CD14-positive monocyte (primary cell): ENCODE measurements at regions not wholly inside any gene's neighbourhood (a gene's known extent, or its start where the extent isn't known, plus 50 kb on each side); places are given as distances from the start of the nearest gene placed in this dataset.
"Not testable (repeated sequence)": the region's sequence is repeated elsewhere in the genome, so short reads cannot be mapped to it uniquely, and the experiment has no call there.

Source experiments
- DNase-seq, 3 donors: peaks; one replicate each; pipeline ENCODE4 v3.0.0-alpha.2; 2011 to 2022
- H2AFZ ChIP-seq: 2 replicates; pipeline ENCODE4 v1.6.0; 2012; ENCODE audit warnings: mild to moderate bottlenecking, low read depth, low read length, inconsistent platforms; ENCODE audit not compliant: insufficient read depth, poor library complexity, severe bottlenecking
- H3K27ac ChIP-seq, 2 donors: 1 replicate in 1 of 2; 2 replicates in 1 of 2; pipeline ENCODE4 v1.5.1; 2012 to 2013; ENCODE audit warnings: low read length in 2 of 2, control low read depth in 1 of 2, inconsistent platforms in 1 of 2, low read depth in 1 of 2, mild to moderate bottlenecking in 1 of 2
- H3K27me3 ChIP-seq, 2 donors: one replicate each; pipeline versions ENCODE4 v1.6.0 to v1.6.1; 2011 to 2013; ENCODE audit warnings: low read length in 2 of 2; ENCODE audit not compliant: control insufficient read depth in 2 of 2, insufficient read depth in 2 of 2
- H3K36me3 ChIP-seq, 2 donors: replicated peaks in 1 of 2; 1 replicate in 1 of 2; 2 replicates in 1 of 2; pipeline versions ENCODE4 v1.5.1 to v1.6.1; 2012 to 2013; ENCODE audit warnings: low read length in 2 of 2, control low read depth in 1 of 2, inconsistent platforms in 1 of 2, mild to moderate bottlenecking in 1 of 2; ENCODE audit not compliant: insufficient read depth in 2 of 2, control insufficient read depth in 1 of 2
- H3K4me1 ChIP-seq, 2 donors: 1 replicate in 1 of 2; 2 replicates in 1 of 2; pipeline versions ENCODE4 v1.5.1 to v1.6.1; 2012 to 2013; ENCODE audit warnings: low read length in 2 of 2, control low read depth in 1 of 2, inconsistent platforms in 1 of 2, mild to moderate bottlenecking in 1 of 2, moderate library complexity in 1 of 2; ENCODE audit not compliant: insufficient read depth in 2 of 2, control insufficient read depth in 1 of 2
- H3K4me2 ChIP-seq: replicated peaks from 2 replicates; pipeline ENCODE3; 2012; ENCODE audit warnings: low read length, moderate library complexity, mild to moderate bottlenecking; ENCODE audit not compliant: poor library complexity, severe bottlenecking; ENCODE audit errors: extremely low read depth
- H3K4me3 ChIP-seq, 3 experiments: fragments of 200-600 bp in 1 of 3; sonication (generic) in 1 of 3; replicated peaks in 1 of 3; 1 replicate in 2 of 3; 2 replicates in 1 of 3; pipeline ENCODE4 v1.5.1; 2011 to 2013; ENCODE audit warnings: low read length in 3 of 3, mild to moderate bottlenecking in 3 of 3, control low read depth in 2 of 3, low read depth in 2 of 3, inconsistent platforms in 1 of 3, moderate library complexity in 1 of 3
- H3K79me2 ChIP-seq: 2 replicates; pipeline ENCODE4 v1.6.0; 2012; ENCODE audit warnings: mild to moderate bottlenecking, control low read depth, inconsistent platforms, low read length, moderate library complexity; ENCODE audit not compliant: insufficient read depth
- H3K9ac ChIP-seq: 2 replicates; pipeline ENCODE4 v1.6.0; 2017; ENCODE audit warnings: low read length, mild to moderate bottlenecking; ENCODE audit not compliant: insufficient read depth, poor library complexity, severe bottlenecking
- H3K9me3 ChIP-seq, 2 donors: replicated peaks in 1 of 2; 1 replicate in 1 of 2; 2 replicates in 1 of 2; pipeline versions ENCODE4 v1.5.1 to v1.6.1; 2012 to 2013; ENCODE audit warnings: low read length in 2 of 2, control low read depth in 1 of 2; ENCODE audit not compliant: control insufficient read depth in 1 of 2, insufficient read depth in 1 of 2
- H4K20me1 ChIP-seq: 2 replicates; pipeline ENCODE4 v1.6.0; 2012; ENCODE audit warnings: mild to moderate bottlenecking, low read length, control low read depth, moderate library complexity; ENCODE audit not compliant: insufficient read depth
- H3K27ac Mint-ChIP-seq, 7 donors: one replicate each; pipeline ENCODE4 v1.8.0; 2020; ENCODE audit warnings: mild to moderate bottlenecking in 7 of 7, mixed read lengths in 7 of 7, moderate library complexity in 6 of 7, inconsistent platforms in 2 of 7
- H3K27me3 Mint-ChIP-seq, 3 donors: one replicate each; pipeline ENCODE4 v1.8.0; 2021 to 2022; ENCODE audit warnings: low read depth in 3 of 3, mild to moderate bottlenecking in 3 of 3, mixed read lengths in 3 of 3, moderate library complexity in 3 of 3, inconsistent platforms in 1 of 3
- H3K36me3 Mint-ChIP-seq, 2 donors: one replicate each; pipeline ENCODE4 v1.8.0; 2020; ENCODE audit warnings: mixed read lengths in 2 of 2, inconsistent platforms in 1 of 2, mild to moderate bottlenecking in 1 of 2
- H3K4me1 Mint-ChIP-seq: one replicate; pipeline ENCODE4 v1.8.0; 2020; ENCODE audit warnings: mild to moderate bottlenecking, mixed read lengths
- H3K4me3 Mint-ChIP-seq, 2 donors: one replicate each; pipeline ENCODE4 v1.8.0; 2020; ENCODE audit warnings: mild to moderate bottlenecking in 2 of 2, mixed read lengths in 2 of 2, moderate library complexity in 1 of 2
- H3K9me3 Mint-ChIP-seq, 7 donors: one replicate each; pipeline ENCODE4 v1.8.0; 2020 to 2022; ENCODE audit warnings: mixed read lengths in 7 of 7, mild to moderate bottlenecking in 6 of 7, moderate library complexity in 6 of 7, inconsistent platforms in 2 of 7
- WGBS: methylation state at CpG from one replicate; pipeline ENCODE4 v1.1.5; 2013; ENCODE audit warnings: missing lambda C conversion rate; ENCODE audit not compliant: insufficient coverage; 5-methylcytosine and 5-hydroxymethylcytosine counted together
- intact Hi-C, 2 donors: fragments of 100-400 bp; cut with micrococcal nuclease; formaldehyde crosslinking; loops; one replicate each; pipeline versions ENCODE4 v1.15.0 to v1.15.1; 2023
- TF ChIP-seq, protein P1 (sequence below): fragments of 200-600 bp; IDR thresholded peaks from one replicate; pipeline ENCODE4 v1.8.0; 2022; ENCODE audit warnings: antibody characterized with exemption, mild to moderate bottlenecking

DNA sequence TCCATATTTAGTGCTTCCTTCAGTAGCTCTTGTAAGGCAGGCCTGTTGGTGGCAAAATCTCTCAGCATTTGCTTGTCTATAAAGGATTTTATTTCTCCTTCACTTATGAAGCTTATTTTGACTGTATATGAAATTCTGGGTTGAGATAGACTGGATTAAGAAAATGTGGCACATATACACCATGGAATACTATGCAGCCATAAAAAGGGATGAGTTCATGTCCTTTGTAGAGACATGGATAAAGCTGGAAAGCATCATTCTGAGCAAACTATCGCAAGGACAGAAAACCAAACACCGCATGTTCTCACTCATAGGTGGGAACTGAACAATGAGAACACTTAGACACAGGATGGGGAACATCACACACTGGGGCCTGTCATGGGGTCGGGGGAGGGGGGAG is 73.1 kb downstream of the ADCYAP1 start:
- H3K27me3 ChIP-seq, H3K27me3 Mint-ChIP-seq, H3K9ac ChIP-seq, H2AFZ ChIP-seq, H3K27ac ChIP-seq, DNase-seq, H3K4me1 Mint-ChIP-seq, H3K4me3 Mint-ChIP-seq, H3K27ac Mint-ChIP-seq, H3K4me3 ChIP-seq, H4K20me1 ChIP-seq, H3K36me3 ChIP-seq, H3K4me2 ChIP-seq, H3K79me2 ChIP-seq, intact Hi-C loops, H3K36me3 Mint-ChIP-seq, H3K4me1 ChIP-seq: not testable (repeated sequence)
- 100% methylated on average over 2 of the region's 3 CpGs for WGBS
- H3K9me3 Mint-ChIP-seq, result peaks cover 6 to 25% (median 18%) of the 10 kb centered on the region in 7 donors
- peaks cover 0 to 14% of the 10 kb centered on the region in 2 donors for H3K9me3 ChIP-seq

DNA sequence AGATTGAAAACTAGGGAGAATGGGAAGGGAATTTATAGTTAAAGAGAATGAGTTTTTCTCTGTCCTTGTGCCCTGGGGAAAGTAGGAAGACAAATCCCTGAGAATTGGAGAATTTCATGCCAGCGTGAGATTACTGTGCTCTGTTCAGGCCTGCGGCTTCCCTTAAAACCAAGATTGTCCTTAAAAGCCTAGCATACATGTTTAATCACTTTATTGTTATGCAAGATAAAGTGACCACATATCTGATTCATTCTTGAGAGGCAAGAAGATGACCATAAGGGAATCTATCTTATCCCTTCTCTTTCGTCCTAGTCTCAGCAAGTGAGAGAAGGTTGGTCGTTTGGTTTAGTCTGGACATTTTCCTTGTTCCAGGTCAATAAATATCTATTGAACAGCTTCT is 75.9 kb downstream of the ADCYAP1 start:
- no peak overlapping the region for H3K4me3 Mint-ChIP-seq
- H3K36me3 Mint-ChIP-seq, result no peaks in the 10 kb centered on the region
- WGBS, result no CpG with 5 or more reads among the region's 4 CpGs
- Histone ChIP-seq H3K9me3 (peaks cover 0 to 17% of the 10 kb centered on the region in 2 donors), H4K20me1 (no peaks in the 10 kb centered on the region), H3K4me1 (no peaks in the 10 kb centered on the region), H3K9ac (no peak overlapping the region), H2AFZ (no peak overlapping the region), H3K27me3 (no peaks in the 10 kb centered on the region), H3K4me2 (no peak overlapping the region), H3K36me3 (no peaks in the 10 kb centered on the region), H3K4me3 (no peak overlapping the region), H3K27ac (no peak overlapping the region), H3K79me2 (no peaks in the 10 kb centered on the region)
- H3K4me1 Mint-ChIP-seq, result no peaks in the 10 kb centered on the region
- H3K27ac Mint-ChIP-seq, result no peak overlapping the region
- TF ChIP-seq, protein P1, sequence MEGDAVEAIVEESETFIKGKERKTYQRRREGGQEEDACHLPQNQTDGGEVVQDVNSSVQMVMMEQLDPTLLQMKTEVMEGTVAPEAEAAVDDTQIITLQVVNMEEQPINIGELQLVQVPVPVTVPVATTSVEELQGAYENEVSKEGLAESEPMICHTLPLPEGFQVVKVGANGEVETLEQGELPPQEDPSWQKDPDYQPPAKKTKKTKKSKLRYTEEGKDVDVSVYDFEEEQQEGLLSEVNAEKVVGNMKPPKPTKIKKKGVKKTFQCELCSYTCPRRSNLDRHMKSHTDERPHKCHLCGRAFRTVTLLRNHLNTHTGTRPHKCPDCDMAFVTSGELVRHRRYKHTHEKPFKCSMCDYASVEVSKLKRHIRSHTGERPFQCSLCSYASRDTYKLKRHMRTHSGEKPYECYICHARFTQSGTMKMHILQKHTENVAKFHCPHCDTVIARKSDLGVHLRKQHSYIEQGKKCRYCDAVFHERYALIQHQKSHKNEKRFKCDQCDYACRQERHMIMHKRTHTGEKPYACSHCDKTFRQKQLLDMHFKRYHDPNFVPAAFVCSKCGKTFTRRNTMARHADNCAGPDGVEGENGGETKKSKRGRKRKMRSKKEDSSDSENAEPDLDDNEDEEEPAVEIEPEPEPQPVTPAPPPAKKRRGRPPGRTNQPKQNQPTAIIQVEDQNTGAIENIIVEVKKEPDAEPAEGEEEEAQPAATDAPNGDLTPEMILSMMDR, result no peak
- H3K27me3 Mint-ChIP-seq, result no peaks in the 10 kb centered on the region
- intact Hi-C loops, result no loop called here
- no peak for DNase-seq
- H3K9me3 Mint-ChIP-seq, result peaks cover 6 to 25% (median 16%) of the 10 kb centered on the region in 7 donors
